ENCODE measurements at regions not wholly inside any gene's neighbourhood (a gene's known extent, or its start where the extent isn't known, plus 50 kb on each side); places are given as distances from the start of the nearest gene placed in this dataset.

GRCh38 chr3:110198717-110199587 lies 861.6 kb upstream of the DPPA4 start:
- in situ Hi-C loops (cut with MboI) (no loop called here), intact Hi-C loops (cut with micrococcal nuclease) (no loop called here)
- no peak overlapping the region for H3K4me2 ChIP-seq (ENCODE audit: insufficient read depth, low read length)
- no peaks in the 10 kb centered on the region for H3K9me1 ChIP-seq (ENCODE audit: control insufficient read depth, insufficient read depth, low read length)
- no peak overlapping the region for H3K9ac ChIP-seq (ENCODE audit: insufficient read depth in 1 of 2, low read depth in 2 of 2, low read length in 2 of 2)
- H3K27me3 ChIP-seq (ENCODE audit: control insufficient read depth in 2 of 2, insufficient read depth in 2 of 2, low read length in 2 of 2), result no peaks in the 10 kb centered on the region
- H3K4me3 ChIP-seq, result no peak overlapping the region
- no peaks in the 10 kb centered on the region for H3K9me3 ChIP-seq (replicated peaks; ENCODE audit: control insufficient read depth, insufficient read depth, low read depth, low read length)
- H2AFZ ChIP-seq (ENCODE audit: low read depth, low read length), result no peak overlapping the region
- no peak for FAIRE-seq
- no peak overlapping the region for H3K27ac ChIP-seq (ENCODE audit: extremely low read depth, low read depth, low read length)
- no peaks in the 10 kb centered on the region for H3K79me2 ChIP-seq (ENCODE audit: control insufficient read depth, insufficient read depth, low read length)
- POLR2A ChIA-PET, result no interaction called here
- no peaks in the 10 kb centered on the region for H3K36me3 ChIP-seq (ENCODE audit: control insufficient read depth, insufficient read depth, low read length)
- H4K20me1 ChIP-seq (replicated peaks; ENCODE audit: control insufficient read depth, insufficient read depth, low read length), result no peaks in the 10 kb centered on the region
- DNase-seq (ENCODE audit: extremely low read depth in 1 of 4, low spot score in 3 of 4), result no peak
- CTCF ChIA-PET (ENCODE audit: low intra/inter-chr PET ratio), result no interaction called here
- WGBS (ENCODE audit: insufficient coverage, low coverage, missing lambda C conversion rate), result 2% methylated on average over 12 of the region's 12 CpGs
- no peaks in the 10 kb centered on the region for H3K4me1 ChIP-seq (replicated peaks in 1 of 2; ENCODE audit: control insufficient read depth in 2 of 2, insufficient read depth in 2 of 2, low read length in 2 of 2)
- no peak for ATAC-seq
- no TSS peak for BruUV-seq (replicated peaks)
- TF ChIP-seq FOXM1 (IDR thresholded peaks at IDR 0.05; ENCODE audit: low read depth) (no peak), FOXM1 (CRISPR knock-in tag; IDR thresholded peaks at IDR 0.05; ENCODE audit: low read depth) (no peak), HINFP (tag; conservative IDR thresholded peaks at IDR 0.05; ENCODE audit: low read depth) (no peak), SIRT6 (IDR thresholded peaks at IDR 0.05; ENCODE audit: low read depth, low read length) (no peak), ZNF263 (CRISPR knock-in tag; IDR thresholded peaks at IDR 0.05; ENCODE audit: borderline replicate concordance) (no peak), NCOA4 (IDR thresholded peaks at IDR 0.05; ENCODE audit: partially characterized antibody) (no peak), ZNF76 (CRISPR knock-in tag; IDR thresholded peaks at IDR 0.05; ENCODE audit: borderline replicate concordance) (no peak), ZBTB33 (CRISPR knock-in tag; IDR thresholded peaks at IDR 0.05) (no peak), GTF2B (IDR thresholded peaks at IDR 0.05; ENCODE audit: extremely low read depth, insufficient read length) (no peak), ZNF436 (CRISPR knock-in tag; IDR thresholded peaks at IDR 0.05) (no peak), BRF2 (IDR thresholded peaks at IDR 0.05; ENCODE audit: borderline replicate concordance, insufficient read depth, insufficient read length) (no peak), ZNF444 (CRISPR knock-in tag; IDR thresholded peaks at IDR 0.05) (no peak)
- TF ChIP-seq, protein P1, sequence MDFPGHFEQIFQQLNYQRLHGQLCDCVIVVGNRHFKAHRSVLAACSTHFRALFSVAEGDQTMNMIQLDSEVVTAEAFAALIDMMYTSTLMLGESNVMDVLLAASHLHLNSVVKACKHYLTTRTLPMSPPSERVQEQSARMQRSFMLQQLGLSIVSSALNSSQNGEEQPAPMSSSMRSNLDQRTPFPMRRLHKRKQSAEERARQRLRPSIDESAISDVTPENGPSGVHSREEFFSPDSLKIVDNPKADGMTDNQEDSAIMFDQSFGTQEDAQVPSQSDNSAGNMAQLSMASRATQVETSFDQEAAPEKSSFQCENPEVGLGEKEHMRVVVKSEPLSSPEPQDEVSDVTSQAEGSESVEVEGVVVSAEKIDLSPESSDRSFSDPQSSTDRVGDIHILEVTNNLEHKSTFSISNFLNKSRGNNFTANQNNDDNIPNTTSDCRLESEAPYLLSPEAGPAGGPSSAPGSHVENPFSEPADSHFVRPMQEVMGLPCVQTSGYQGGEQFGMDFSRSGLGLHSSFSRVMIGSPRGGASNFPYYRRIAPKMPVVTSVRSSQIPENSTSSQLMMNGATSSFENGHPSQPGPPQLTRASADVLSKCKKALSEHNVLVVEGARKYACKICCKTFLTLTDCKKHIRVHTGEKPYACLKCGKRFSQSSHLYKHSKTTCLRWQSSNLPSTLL (IDR thresholded peaks at IDR 0.05), result no peak

Data from K562 (cell line).